ENCODE measurements at regions not wholly inside any gene's neighbourhood (a gene's known extent, or its start where the extent isn't known, plus 50 kb on each side); places are given as distances from the start of the nearest gene placed in this dataset.

DNA sequence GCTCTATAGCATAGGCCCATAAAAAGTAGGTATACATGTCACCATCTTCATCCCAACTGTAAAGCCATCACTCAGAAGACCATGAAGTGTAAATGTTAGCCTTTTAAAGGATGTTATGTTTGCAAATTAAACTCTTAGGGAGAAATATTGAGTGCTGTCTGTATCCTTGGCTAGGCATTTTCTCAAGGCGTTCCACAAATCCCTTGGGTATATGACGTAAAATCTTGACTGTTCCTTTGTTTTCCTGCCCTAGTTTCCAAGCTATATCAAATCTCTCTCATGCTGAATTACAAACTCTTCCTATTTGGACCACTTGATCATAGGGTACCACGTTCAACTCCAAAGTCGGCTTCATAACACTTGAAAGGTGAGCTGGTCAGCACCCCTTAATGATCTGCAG, 486.2 kb downstream of the HDGFL1 start:
- TF ChIP-seq, protein P1, sequence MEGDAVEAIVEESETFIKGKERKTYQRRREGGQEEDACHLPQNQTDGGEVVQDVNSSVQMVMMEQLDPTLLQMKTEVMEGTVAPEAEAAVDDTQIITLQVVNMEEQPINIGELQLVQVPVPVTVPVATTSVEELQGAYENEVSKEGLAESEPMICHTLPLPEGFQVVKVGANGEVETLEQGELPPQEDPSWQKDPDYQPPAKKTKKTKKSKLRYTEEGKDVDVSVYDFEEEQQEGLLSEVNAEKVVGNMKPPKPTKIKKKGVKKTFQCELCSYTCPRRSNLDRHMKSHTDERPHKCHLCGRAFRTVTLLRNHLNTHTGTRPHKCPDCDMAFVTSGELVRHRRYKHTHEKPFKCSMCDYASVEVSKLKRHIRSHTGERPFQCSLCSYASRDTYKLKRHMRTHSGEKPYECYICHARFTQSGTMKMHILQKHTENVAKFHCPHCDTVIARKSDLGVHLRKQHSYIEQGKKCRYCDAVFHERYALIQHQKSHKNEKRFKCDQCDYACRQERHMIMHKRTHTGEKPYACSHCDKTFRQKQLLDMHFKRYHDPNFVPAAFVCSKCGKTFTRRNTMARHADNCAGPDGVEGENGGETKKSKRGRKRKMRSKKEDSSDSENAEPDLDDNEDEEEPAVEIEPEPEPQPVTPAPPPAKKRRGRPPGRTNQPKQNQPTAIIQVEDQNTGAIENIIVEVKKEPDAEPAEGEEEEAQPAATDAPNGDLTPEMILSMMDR (IDR thresholded peaks at IDR 0.05; ENCODE audit: low read depth, low read length) = no peak
- TF ChIP-seq EZH2phosphoT487 (IDR thresholded peaks at IDR 0.05; ENCODE audit: low read depth) = no peak

Measured in OCI-LY3 (cell line).